WTC11 (cell line): ENCODE measurements at regions not wholly inside any gene's neighbourhood (a gene's known extent, or its start where the extent isn't known, plus 50 kb on each side); places are given as distances from the start of the nearest gene placed in this dataset.
"Not testable (repeated sequence)": the region's sequence is repeated elsewhere in the genome, so short reads cannot be mapped to it uniquely, and the experiment has no call there.

Experiments
- ATAC-seq: fragments of 200-7000 bp; cut with Tn5 transposase; 2 replicates; pipeline ENCODE4 v1.10.0; 2021; ENCODE audit warnings: mild to moderate bottlenecking, moderate library complexity
- CTCF ChIA-PET: fragments of 300-600 bp; sonication (Branson Sonifier 250); formaldehyde crosslinking; loops from one replicate; lab custom pipeline; 2021; ENCODE audit warnings: antibody characterized with exemption; lab: Charles Lee
- POLR2A ChIA-PET: fragments of 350-600 bp; sonication (Branson Sonifier 250); formaldehyde crosslinking; loops from one replicate; lab custom pipeline; 2021; ENCODE audit warnings: antibody characterized with exemption; lab: Charles Lee
- DNase-seq: peaks from one replicate; pipeline ENCODE4 v3.0.0; 2021; ENCODE audit warnings: low spot score
- H3K27ac Mint-ChIP-seq: 2 replicates; pipeline ENCODE4 v1.8.0; 2021; ENCODE audit warnings: mixed read lengths
- H3K27me3 Mint-ChIP-seq: 2 replicates; pipeline ENCODE4 v1.8.0; 2021; ENCODE audit warnings: low read depth, mild to moderate bottlenecking, moderate library complexity, mixed read lengths
- H3K36me3 Mint-ChIP-seq: 2 replicates; pipeline ENCODE4 v1.8.0; 2021; ENCODE audit warnings: mixed read lengths
- H3K4me1 Mint-ChIP-seq: 2 replicates; pipeline ENCODE4 v1.8.0; 2022; ENCODE audit warnings: mixed read lengths
- H3K4me3 Mint-ChIP-seq: 2 replicates; pipeline ENCODE4 v1.8.0; 2021; ENCODE audit warnings: mild to moderate bottlenecking, moderate library complexity, mixed read lengths
- H3K9me3 Mint-ChIP-seq: 2 replicates; pipeline ENCODE4 v1.8.0; 2021; ENCODE audit warnings: mixed read lengths
- CREB1 ChIP-seq: sonication (generic); formaldehyde crosslinking; IDR thresholded peaks from 2 replicates; pipeline ENCODE4 v1.8.0; 2023; ENCODE audit warnings: mild to moderate bottlenecking, missing genetic modification reagents
- GABPB1 ChIP-seq: sonication (generic); formaldehyde crosslinking; IDR thresholded peaks from 2 replicates; pipeline ENCODE4 v1.8.1; 2023; ENCODE audit warnings: mild to moderate bottlenecking, missing genetic modification reagents
- JAZF1 ChIP-seq: fragments of 250-450 bp; sonication (Bioruptor Pico); IDR thresholded peaks from 2 replicates; pipeline ENCODE4 v1.9.0; 2021; ENCODE audit warnings: moderate library complexity, mild to moderate bottlenecking, inconsistent platforms
- KAT7 ChIP-seq: sonication (generic); formaldehyde crosslinking; IDR thresholded peaks from 2 replicates; pipeline ENCODE4 v1.8.1; 2023; ENCODE audit warnings: missing genetic modification reagents, mild to moderate bottlenecking, borderline replicate concordance
- MYBL2 ChIP-seq: sonication (generic); formaldehyde crosslinking; IDR thresholded peaks from 2 replicates; pipeline ENCODE4 v1.8.1; 2023; ENCODE audit warnings: mild to moderate bottlenecking, moderate library complexity, missing genetic modification reagents
- NFATC4 ChIP-seq: fragments of 250-450 bp; sonication (Bioruptor Pico); IDR thresholded peaks from 2 replicates; pipeline ENCODE4 v1.9.0; 2021; ENCODE audit warnings: mild to moderate bottlenecking
- NR3C1 ChIP-seq: sonication (generic); formaldehyde crosslinking; conservative IDR thresholded peaks from 2 replicates; pipeline ENCODE4 v1.8.1; 2023; ENCODE audit warnings: low read depth, mild to moderate bottlenecking, missing genetic modification reagents
- SMAD4 ChIP-seq: sonication (generic); formaldehyde crosslinking; IDR thresholded peaks from 2 replicates; pipeline ENCODE4 v1.8.0; 2022; ENCODE audit warnings: mild to moderate bottlenecking, missing genetic modification reagents
- TF ChIP-seq, protein P1 (sequence below): sonication (generic); formaldehyde crosslinking; IDR thresholded peaks from 2 replicates; pipeline ENCODE4 v1.8.0; 2022; ENCODE audit warnings: mild to moderate bottlenecking, missing genetic modification reagents
- TF ChIP-seq, protein P2 (sequence below): sonication (generic); formaldehyde crosslinking; IDR thresholded peaks from 2 replicates; pipeline ENCODE4 v1.8.0; 2023; ENCODE audit warnings: mild to moderate bottlenecking, missing genetic modification reagents
- TF ChIP-seq, protein P3 (sequence below): sonication (generic); formaldehyde crosslinking; IDR thresholded peaks from 2 replicates; pipeline ENCODE4 v1.8.0; 2022; ENCODE audit warnings: mild to moderate bottlenecking, missing genetic modification reagents
- TF ChIP-seq, protein P4 (sequence below): sonication (generic); formaldehyde crosslinking; conservative IDR thresholded peaks from 2 replicates; pipeline ENCODE4 v1.8.1; 2022; ENCODE audit warnings: mild to moderate bottlenecking, missing genetic modification reagents

DNA sequence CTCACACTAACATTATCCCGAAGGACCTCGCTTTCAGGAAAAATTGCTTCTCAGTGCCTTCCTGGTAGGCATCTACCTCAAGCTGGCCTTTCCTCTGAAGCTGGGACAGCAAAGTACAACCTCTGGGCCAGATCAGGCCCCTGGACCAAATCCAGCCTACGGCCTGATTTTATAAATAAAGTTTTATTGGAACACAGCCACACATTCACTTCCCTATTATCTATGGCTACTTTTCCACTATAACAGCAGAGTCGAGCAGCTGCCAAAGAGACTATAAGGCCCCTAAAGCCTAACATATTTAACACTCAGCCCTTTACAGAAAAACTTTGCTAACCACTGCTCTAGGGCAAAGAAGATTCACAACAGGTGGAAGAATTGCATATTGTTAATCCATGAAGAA is 554.3 kb downstream of the NTRK3 start:
- H3K27ac Mint-ChIP-seq, result no peak overlapping the region
- POLR2A ChIA-PET, result no interaction called here
- H3K4me1 Mint-ChIP-seq, result peaks cover 21% of the 10 kb centered on the region
- no peak for DNase-seq
- peaks cover 3% of the 10 kb centered on the region; the same call in 1 of the 2 replicates for H3K36me3 Mint-ChIP-seq
- TF ChIP-seq MYBL2, result no peak
- no peak for TF ChIP-seq NR3C1 (CRISPR knock-in tag)
- TF ChIP-seq, protein P1, sequence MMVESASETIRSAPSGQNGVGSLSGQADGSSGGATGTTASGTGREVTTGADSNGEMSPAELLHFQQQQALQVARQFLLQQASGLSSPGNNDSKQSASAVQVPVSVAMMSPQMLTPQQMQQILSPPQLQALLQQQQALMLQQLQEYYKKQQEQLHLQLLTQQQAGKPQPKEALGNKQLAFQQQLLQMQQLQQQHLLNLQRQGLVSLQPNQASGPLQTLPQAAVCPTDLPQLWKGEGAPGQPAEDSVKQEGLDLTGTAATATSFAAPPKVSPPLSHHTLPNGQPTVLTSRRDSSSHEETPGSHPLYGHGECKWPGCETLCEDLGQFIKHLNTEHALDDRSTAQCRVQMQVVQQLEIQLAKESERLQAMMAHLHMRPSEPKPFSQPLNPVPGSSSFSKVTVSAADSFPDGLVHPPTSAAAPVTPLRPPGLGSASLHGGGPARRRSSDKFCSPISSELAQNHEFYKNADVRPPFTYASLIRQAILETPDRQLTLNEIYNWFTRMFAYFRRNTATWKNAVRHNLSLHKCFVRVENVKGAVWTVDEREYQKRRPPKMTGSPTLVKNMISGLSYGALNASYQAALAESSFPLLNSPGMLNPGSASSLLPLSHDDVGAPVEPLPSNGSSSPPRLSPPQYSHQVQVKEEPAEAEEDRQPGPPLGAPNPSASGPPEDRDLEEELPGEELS (CRISPR knock-in tag), result no peak
- TF ChIP-seq KAT7 (CRISPR knock-in tag), result no peak
- TF ChIP-seq, protein P2, sequence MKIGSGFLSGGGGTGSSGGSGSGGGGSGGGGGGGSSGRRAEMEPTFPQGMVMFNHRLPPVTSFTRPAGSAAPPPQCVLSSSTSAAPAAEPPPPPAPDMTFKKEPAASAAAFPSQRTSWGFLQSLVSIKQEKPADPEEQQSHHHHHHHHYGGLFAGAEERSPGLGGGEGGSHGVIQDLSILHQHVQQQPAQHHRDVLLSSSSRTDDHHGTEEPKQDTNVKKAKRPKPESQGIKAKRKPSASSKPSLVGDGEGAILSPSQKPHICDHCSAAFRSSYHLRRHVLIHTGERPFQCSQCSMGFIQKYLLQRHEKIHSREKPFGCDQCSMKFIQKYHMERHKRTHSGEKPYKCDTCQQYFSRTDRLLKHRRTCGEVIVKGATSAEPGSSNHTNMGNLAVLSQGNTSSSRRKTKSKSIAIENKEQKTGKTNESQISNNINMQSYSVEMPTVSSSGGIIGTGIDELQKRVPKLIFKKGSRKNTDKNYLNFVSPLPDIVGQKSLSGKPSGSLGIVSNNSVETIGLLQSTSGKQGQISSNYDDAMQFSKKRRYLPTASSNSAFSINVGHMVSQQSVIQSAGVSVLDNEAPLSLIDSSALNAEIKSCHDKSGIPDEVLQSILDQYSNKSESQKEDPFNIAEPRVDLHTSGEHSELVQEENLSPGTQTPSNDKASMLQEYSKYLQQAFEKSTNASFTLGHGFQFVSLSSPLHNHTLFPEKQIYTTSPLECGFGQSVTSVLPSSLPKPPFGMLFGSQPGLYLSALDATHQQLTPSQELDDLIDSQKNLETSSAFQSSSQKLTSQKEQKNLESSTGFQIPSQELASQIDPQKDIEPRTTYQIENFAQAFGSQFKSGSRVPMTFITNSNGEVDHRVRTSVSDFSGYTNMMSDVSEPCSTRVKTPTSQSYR, result no peak
- no peak for TF ChIP-seq SMAD4
- TF ChIP-seq, protein P3, sequence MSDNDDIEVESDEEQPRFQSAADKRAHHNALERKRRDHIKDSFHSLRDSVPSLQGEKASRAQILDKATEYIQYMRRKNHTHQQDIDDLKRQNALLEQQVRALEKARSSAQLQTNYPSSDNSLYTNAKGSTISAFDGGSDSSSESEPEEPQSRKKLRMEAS (CRISPR knock-in tag), result no peak
- TF ChIP-seq, protein P4, sequence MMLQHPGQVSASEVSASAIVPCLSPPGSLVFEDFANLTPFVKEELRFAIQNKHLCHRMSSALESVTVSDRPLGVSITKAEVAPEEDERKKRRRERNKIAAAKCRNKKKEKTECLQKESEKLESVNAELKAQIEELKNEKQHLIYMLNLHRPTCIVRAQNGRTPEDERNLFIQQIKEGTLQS (CRISPR knock-in tag), result no peak
- no peak for TF ChIP-seq NFATC4 (CRISPR knock-in tag)
- TF ChIP-seq, all 79 proteins: peak for 0
- Mint-ChIP-seq H3K27me3 (peaks cover 3% of the 10 kb centered on the region; the same call in 1 of the 2 replicates), H3K9me3 (peaks cover 13% of the 10 kb centered on the region), H3K4me3 (no peak overlapping the region)
- ATAC-seq, result no peak
- CTCF ChIA-PET, result no interaction called here

DNA sequence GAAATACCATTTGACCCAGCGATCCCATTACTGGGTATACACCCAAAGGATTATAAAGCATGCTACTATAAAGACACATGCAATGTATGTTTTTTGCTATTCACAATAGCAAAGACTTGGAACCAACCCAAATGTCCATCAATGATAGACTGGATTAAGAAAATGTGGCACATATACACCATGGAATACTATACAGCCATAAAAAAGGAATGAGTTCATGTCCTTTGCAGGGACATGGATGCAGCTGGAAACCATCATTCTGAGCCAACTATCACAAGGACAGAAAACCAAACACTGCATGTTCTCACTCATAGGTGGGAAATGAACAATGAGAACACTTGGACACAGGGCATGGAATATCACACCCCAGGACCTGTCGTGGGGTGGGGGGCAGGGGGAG is 558.1 kb downstream of the NTRK3 start:
- DNase-seq, POLR2A ChIA-PET, H3K4me3 Mint-ChIP-seq, H3K27ac Mint-ChIP-seq, H3K4me1 Mint-ChIP-seq, ATAC-seq, CTCF ChIA-PET, H3K36me3 Mint-ChIP-seq, H3K27me3 Mint-ChIP-seq: not testable (repeated sequence)
- peaks cover 31% of the 10 kb centered on the region for H3K9me3 Mint-ChIP-seq

DNA sequence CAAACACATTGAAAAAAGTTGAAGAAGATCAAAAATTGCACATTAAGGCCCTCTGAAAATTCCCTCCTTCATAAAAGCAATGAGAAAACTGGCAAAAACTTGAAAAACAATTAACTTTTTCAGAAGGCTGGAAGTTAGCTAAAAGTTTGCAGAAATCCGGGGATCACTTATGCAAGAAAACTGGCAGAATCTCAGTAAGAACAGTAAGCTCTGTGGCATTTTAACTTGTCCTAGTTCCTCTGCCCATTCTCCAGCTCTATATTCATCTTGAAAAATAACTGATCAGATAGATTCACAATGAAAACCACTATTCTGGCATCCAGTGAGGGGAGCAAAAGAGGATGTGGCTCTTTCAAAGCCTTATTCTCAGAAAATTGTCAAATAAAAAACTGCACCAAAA is 566.8 kb downstream of the NTRK3 start:
- POLR2A ChIA-PET, result no interaction called here
- Mint-ChIP-seq H3K9me3 (peaks cover 34% of the 10 kb centered on the region), H3K27ac (no peak overlapping the region), H3K36me3 (no peaks in the 10 kb centered on the region)
- TF ChIP-seq JAZF1 (no peak), GABPB1 (no peak)
- TF ChIP-seq, all 79 proteins: peak for 0
- H3K4me3 Mint-ChIP-seq, result no peak overlapping the region
- H3K27me3 Mint-ChIP-seq, result no peaks in the 10 kb centered on the region; the same call in 1 of the 2 replicates
- CTCF ChIA-PET, result no interaction called here
- no peak for DNase-seq
- ATAC-seq, result no peak
- peaks cover 3% of the 10 kb centered on the region; the same call in 1 of the 2 replicates for H3K4me1 Mint-ChIP-seq

DNA sequence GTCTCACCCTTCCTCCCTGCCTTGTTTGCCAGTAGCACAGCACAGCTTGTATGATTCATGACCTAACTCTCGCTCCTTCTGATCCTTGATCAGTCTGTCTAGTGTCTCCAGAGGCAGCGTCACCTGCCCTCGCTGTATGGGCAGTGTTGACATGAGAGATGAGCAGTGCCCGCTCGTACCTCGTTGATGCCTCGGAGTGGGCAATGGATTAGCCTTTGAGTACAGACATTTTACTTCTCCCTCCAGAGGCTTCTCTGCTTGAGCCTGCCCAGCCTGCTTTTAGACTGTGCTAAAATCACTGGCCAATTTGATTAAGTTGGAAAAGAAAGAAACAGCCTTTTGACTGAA is 569.0 kb downstream of the NTRK3 start:
- no peak overlapping the region for H3K4me3 Mint-ChIP-seq

More for the DNA sequence above, 569.0 kb downstream of the NTRK3 start:
- POLR2A ChIA-PET, result no interaction called here
- Mint-ChIP-seq H3K4me1 (peaks cover 3% of the 10 kb centered on the region; the same call in 1 of the 2 replicates), H3K27ac (no peak overlapping the region), H3K36me3 (no peaks in the 10 kb centered on the region), H3K9me3 (peaks cover 22% of the 10 kb centered on the region), H3K27me3 (no peaks in the 10 kb centered on the region; the same call in 1 of the 2 replicates)
- DNase-seq (no peak), ATAC-seq (no peak)
- CTCF ChIA-PET, result no interaction called here
- TF ChIP-seq CREB1 (CRISPR knock-in tag), result no peak
